ENCODE measurements at regions not wholly inside any gene's neighbourhood (a gene's known extent, or its start where the extent isn't known, plus 50 kb on each side); places are given as distances from the start of the nearest gene placed in this dataset.

- WGBS, 2 experiments (ENCODE audit: low coverage in 1 of 2, low lambda C conversion rate in 2 of 2, missing lambda C conversion rate in 2 of 2): 24 to 36% methylated on average over 12 of the region's 12 CpGs
- H3K4me3 ChIP-seq: peak overlapping the region; percentile 60
- peak overlapping the region; percentile 80 for H2AFZ ChIP-seq
- peak overlapping the region; percentile 52 for H3K4me2 ChIP-seq (ENCODE audit: unreplicated experiment)
- H3K9ac ChIP-seq: no peak overlapping the region; the same call in 1 of the 2 replicates
- no peaks in the 10 kb centered on the region for H3K27me3 ChIP-seq (replicated peaks; ENCODE audit: insufficient read depth)
- peak; percentile 13 for DNase-seq
- in situ Hi-C loops (cut with MboI): no loop called here
- no peaks in the 10 kb centered on the region for H4K20me1 ChIP-seq (ENCODE audit: insufficient read depth)
- H3K79me2 ChIP-seq (ENCODE audit: insufficient read depth): no peaks in the 10 kb centered on the region
- TF ChIP-seq EZH2 (IDR thresholded peaks at IDR 0.05; ENCODE audit: insufficient read depth, poor library complexity, severe bottlenecking) (no peak), EZH2phosphoT487 (IDR thresholded peaks at IDR 0.05; ENCODE audit: insufficient read depth, low read depth) (no peak)
- no peaks in the 10 kb centered on the region for H3K9me3 ChIP-seq (ENCODE audit: low read depth)
- H3K4me1 ChIP-seq (ENCODE audit: insufficient read depth): no peaks in the 10 kb centered on the region
- no peak overlapping the region for H3K27ac ChIP-seq
- no peaks in the 10 kb centered on the region for H3K36me3 ChIP-seq (ENCODE audit: low read depth)
- no peaks in the 10 kb centered on the region for H3F3A ChIP-seq (ENCODE audit: insufficient read depth)
- H3K9me2 ChIP-seq (ENCODE audit: insufficient read depth): no peaks in the 10 kb centered on the region
These were observed 407.4 kb upstream of the AADAT start for GRCh38 chr4:170497112-170497511.

- no peaks in the 10 kb centered on the region for H3K9me3 ChIP-seq (ENCODE audit: low read depth)
- no peaks in the 10 kb centered on the region for H3K36me3 ChIP-seq (ENCODE audit: low read depth)
- H3K9me2 ChIP-seq (ENCODE audit: insufficient read depth): no peaks in the 10 kb centered on the region
- in situ Hi-C loops (cut with MboI): no loop called here
- no peak overlapping the region for H3K4me2 ChIP-seq (ENCODE audit: unreplicated experiment)
- H3K4me3 ChIP-seq: no peak overlapping the region
- H2AFZ ChIP-seq: no peak overlapping the region
- H3K27ac ChIP-seq: no peak overlapping the region
- TF ChIP-seq EZH2 (IDR thresholded peaks at IDR 0.05; ENCODE audit: insufficient read depth, poor library complexity, severe bottlenecking) (no peak), EZH2phosphoT487 (IDR thresholded peaks at IDR 0.05; ENCODE audit: insufficient read depth, low read depth) (no peak)
- 52 to 55% methylated on average over 2 of the region's 2 CpGs for WGBS, 2 experiments (ENCODE audit: low coverage in 1 of 2, low lambda C conversion rate in 2 of 2, missing lambda C conversion rate in 2 of 2)
- DNase-seq: no peak
- no peaks in the 10 kb centered on the region for H3K4me1 ChIP-seq (ENCODE audit: insufficient read depth)
- no peaks in the 10 kb centered on the region for H3F3A ChIP-seq (ENCODE audit: insufficient read depth)
- no peaks in the 10 kb centered on the region for H3K27me3 ChIP-seq (replicated peaks; ENCODE audit: insufficient read depth)
- no peaks in the 10 kb centered on the region for H4K20me1 ChIP-seq (ENCODE audit: insufficient read depth)
- H3K9ac ChIP-seq: no peak overlapping the region
- no peaks in the 10 kb centered on the region for H3K79me2 ChIP-seq (ENCODE audit: insufficient read depth)
These were observed 402.2 kb upstream of the AADAT start for GRCh38 chr4:170491981-170492380.

GRCh38 chr4:170476351-170476750, 386.6 kb upstream of the AADAT start:
- WGBS, 2 experiments (ENCODE audit: low coverage in 1 of 2, low lambda C conversion rate in 2 of 2, missing lambda C conversion rate in 2 of 2): 17 to 21% methylated on average over 2 of the region's 2 CpGs
- Histone ChIP-seq H2AFZ (no peak overlapping the region), H3K79me2 (ENCODE audit: insufficient read depth) (no peaks in the 10 kb centered on the region), H3K27me3 (replicated peaks; ENCODE audit: insufficient read depth) (no peaks in the 10 kb centered on the region), H3K36me3 (ENCODE audit: low read depth) (no peaks in the 10 kb centered on the region), H4K20me1 (ENCODE audit: insufficient read depth) (no peaks in the 10 kb centered on the region), H3K4me3 (no peak overlapping the region), H3K4me2 (ENCODE audit: unreplicated experiment) (no peak overlapping the region), H3K27ac (no peak overlapping the region), H3K9me2 (ENCODE audit: insufficient read depth) (no peaks in the 10 kb centered on the region), H3K9me3 (ENCODE audit: low read depth) (no peaks in the 10 kb centered on the region), H3K4me1 (ENCODE audit: insufficient read depth) (no peaks in the 10 kb centered on the region), H3K9ac (no peak overlapping the region), H3F3A (ENCODE audit: insufficient read depth) (no peaks in the 10 kb centered on the region)
- TF ChIP-seq EZH2phosphoT487 (IDR thresholded peaks at IDR 0.05; ENCODE audit: insufficient read depth, low read depth) (no peak), EZH2 (IDR thresholded peaks at IDR 0.05; ENCODE audit: insufficient read depth, poor library complexity, severe bottlenecking) (no peak)
- DNase-seq: peak; percentile 4
- in situ Hi-C loops (cut with MboI): no loop called here

- Histone ChIP-seq H3K4me3 (no peak overlapping the region), H2AFZ (no peak overlapping the region), H3K9me3 (ENCODE audit: low read depth) (no peaks in the 10 kb centered on the region), H3K4me2 (ENCODE audit: unreplicated experiment) (no peak overlapping the region), H4K20me1 (ENCODE audit: insufficient read depth) (no peaks in the 10 kb centered on the region), H3K27me3 (replicated peaks; ENCODE audit: insufficient read depth) (no peaks in the 10 kb centered on the region), H3K9me2 (ENCODE audit: insufficient read depth) (no peaks in the 10 kb centered on the region), H3K9ac (no peak overlapping the region), H3F3A (ENCODE audit: insufficient read depth) (no peaks in the 10 kb centered on the region), H3K79me2 (ENCODE audit: insufficient read depth) (no peaks in the 10 kb centered on the region), H3K4me1 (ENCODE audit: insufficient read depth) (no peaks in the 10 kb centered on the region), H3K36me3 (ENCODE audit: low read depth) (no peaks in the 10 kb centered on the region), H3K27ac (no peak overlapping the region)
- WGBS, 2 experiments (ENCODE audit: low coverage in 1 of 2, low lambda C conversion rate in 2 of 2, missing lambda C conversion rate in 2 of 2): 33% methylated on average over 4 to 5 of the region's 5 CpGs
- in situ Hi-C loops (cut with MboI): no loop called here
- DNase-seq: no peak
- TF ChIP-seq EZH2phosphoT487 (IDR thresholded peaks at IDR 0.05; ENCODE audit: insufficient read depth, low read depth): no peak
- TF ChIP-seq EZH2 (IDR thresholded peaks at IDR 0.05; ENCODE audit: insufficient read depth, poor library complexity, severe bottlenecking): no peak
These were observed 375.7 kb upstream of the AADAT start for GRCh38 chr4:170465429-170465828.

- Histone ChIP-seq H3K27me3 (replicated peaks; ENCODE audit: insufficient read depth) (no peaks in the 10 kb centered on the region), H3K9ac (no peak overlapping the region), H3K79me2 (ENCODE audit: insufficient read depth) (no peaks in the 10 kb centered on the region), H4K20me1 (ENCODE audit: insufficient read depth) (no peaks in the 10 kb centered on the region), H3K4me2 (ENCODE audit: unreplicated experiment) (no peak overlapping the region), H3K36me3 (ENCODE audit: low read depth) (no peaks in the 10 kb centered on the region), H2AFZ (no peak overlapping the region), H3K9me2 (ENCODE audit: insufficient read depth) (no peaks in the 10 kb centered on the region), H3F3A (ENCODE audit: insufficient read depth) (no peaks in the 10 kb centered on the region), H3K4me3 (no peak overlapping the region), H3K27ac (no peak overlapping the region), H3K9me3 (ENCODE audit: low read depth) (no peaks in the 10 kb centered on the region), H3K4me1 (ENCODE audit: insufficient read depth) (no peaks in the 10 kb centered on the region)
- TF ChIP-seq EZH2phosphoT487 (IDR thresholded peaks at IDR 0.05; ENCODE audit: insufficient read depth, low read depth): no peak
- no peak for TF ChIP-seq EZH2 (IDR thresholded peaks at IDR 0.05; ENCODE audit: insufficient read depth, poor library complexity, severe bottlenecking)
- WGBS, 2 experiments (ENCODE audit: low coverage in 1 of 2, low lambda C conversion rate in 2 of 2, missing lambda C conversion rate in 2 of 2): 50 to 64% methylated on average over 5 of the region's 5 CpGs
- in situ Hi-C loops (cut with MboI): no loop called here
- DNase-seq: no peak
These were observed 374.9 kb upstream of the AADAT start for GRCh38 chr4:170464614-170465197.

Data from GM23248 (cell line).